Endometrial microvascular endothelial cells (primary cell): ENCODE measurements at regions not wholly inside any gene's neighbourhood (a gene's known extent, or its start where the extent isn't known, plus 50 kb on each side); places are given as distances from the start of the nearest gene placed in this dataset.
"Not testable (repeated sequence)": the region's sequence is repeated elsewhere in the genome, so short reads cannot be mapped to it uniquely, and the experiment has no call there.

Experiments used
- in situ Hi-C: cut with HindIII; loops from 2 replicates; pipeline ENCODE4 v1.10.0; 2017; ENCODE audit warnings: low sequenced_read_pairs, low pct_unique_long_range_greater_than_20kb; ENCODE audit errors: inconsistent ontology term

DNA sequence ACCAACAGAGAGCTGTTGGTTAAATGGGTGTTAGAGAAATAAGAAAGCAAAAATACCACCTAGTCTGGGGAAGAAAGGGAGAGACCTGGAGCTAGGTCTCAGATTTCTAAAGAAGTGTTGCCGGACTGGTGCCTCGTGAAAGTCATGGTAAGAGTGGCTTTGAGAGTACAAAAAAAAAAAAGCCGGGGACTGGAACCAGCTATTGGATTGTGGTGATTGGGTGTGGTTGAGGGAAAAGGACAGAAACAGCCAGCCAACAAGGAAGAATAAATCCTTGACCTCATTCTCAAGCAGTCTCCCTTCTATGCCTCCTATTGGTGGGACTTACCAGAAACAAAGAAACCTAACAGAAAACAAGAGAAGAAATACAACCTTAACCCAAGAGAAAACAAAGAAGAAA is 346.4 kb upstream of the KCNMB2 start:
- in situ Hi-C loops, result no loop called here

DNA sequence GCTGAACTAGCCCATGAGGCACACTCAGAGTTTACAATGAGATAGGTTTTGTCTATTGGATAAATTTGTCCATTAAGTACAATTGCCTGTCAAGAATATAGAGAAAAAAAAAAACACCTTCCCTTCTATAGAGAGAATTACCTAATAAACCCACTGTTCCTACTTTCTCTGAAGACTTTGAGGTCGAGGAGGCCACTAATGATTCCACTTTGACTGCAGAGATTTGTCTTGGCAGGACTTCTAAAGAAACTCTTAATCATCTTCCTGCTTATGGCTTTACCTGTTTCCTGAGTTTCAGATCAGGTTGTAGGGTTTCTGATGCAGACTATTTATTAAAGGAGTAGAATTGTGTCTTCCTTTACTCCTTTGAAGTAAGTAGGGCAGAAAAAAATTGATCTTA is 342.4 kb upstream of the KCNMB2 start:
- in situ Hi-C loops, result no loop called here

- in situ Hi-C loops, result no loop called here
Measured at GRCh38 chr3:178194539-178194938, 341.7 kb upstream of the KCNMB2 start.

GRCh38 chr3:178195824-178196223 is 340.4 kb upstream of the KCNMB2 start:
- in situ Hi-C loops, result no loop called here

DNA sequence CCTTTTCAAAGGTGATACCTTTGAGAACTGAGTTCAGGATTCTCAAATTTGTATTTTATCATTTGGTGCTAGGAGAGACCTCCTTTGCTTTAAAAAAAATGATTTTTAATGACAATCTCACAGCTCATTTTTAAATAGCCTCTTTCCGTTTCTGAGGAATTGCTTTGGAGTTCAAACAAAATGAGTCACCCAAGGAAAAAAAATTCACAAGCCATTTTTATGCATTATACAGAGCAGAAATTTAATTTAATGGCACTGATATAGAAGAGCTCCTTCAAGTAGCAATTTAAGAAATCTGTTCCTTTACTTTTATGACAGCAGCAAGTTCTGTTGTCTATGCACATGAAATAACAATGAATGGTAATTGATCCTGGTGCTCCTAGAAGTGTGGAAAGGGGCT is 337.9 kb upstream of the KCNMB2 start:
- in situ Hi-C loops, result no loop called here

DNA sequence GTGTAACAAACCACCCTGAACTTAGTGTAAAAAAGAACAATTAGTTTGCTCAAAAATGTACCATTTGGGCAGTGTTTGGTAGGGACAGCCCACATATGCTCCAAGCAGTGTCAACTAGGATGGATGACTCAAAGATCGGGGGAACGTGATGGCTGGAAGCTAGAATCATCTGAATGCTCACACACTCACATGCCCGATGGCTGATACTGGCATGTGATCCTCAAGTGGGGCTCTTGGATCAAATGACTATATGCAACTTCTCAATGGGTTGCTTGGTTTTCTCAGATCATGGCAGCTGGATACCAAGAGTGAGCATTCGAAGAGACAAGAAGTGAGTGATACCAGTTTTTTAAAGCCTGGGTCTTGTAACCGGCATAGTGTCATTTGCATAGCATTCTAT is 335.9 kb upstream of the KCNMB2 start:
- in situ Hi-C loops, result no loop called here

DNA sequence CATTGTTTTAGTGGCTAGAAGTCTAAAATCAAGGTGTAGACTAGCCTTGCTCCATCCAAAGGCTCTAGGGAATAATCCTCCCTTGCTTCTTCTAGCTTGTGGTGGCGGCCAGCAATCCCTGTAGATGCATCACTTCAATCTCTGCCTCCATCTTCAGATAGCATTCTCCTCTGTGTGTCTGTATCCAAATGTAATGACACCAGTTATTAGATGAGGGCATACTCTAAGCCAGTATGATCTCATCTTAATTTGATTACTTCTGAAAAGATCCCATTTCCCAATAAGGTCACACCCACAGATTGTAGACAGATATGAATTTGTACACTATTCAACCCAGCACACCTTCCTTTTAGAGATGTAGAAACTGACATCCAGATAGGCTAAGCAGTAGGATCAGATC is 334.5 kb upstream of the KCNMB2 start:
- in situ Hi-C loops, result no loop called here

DNA sequence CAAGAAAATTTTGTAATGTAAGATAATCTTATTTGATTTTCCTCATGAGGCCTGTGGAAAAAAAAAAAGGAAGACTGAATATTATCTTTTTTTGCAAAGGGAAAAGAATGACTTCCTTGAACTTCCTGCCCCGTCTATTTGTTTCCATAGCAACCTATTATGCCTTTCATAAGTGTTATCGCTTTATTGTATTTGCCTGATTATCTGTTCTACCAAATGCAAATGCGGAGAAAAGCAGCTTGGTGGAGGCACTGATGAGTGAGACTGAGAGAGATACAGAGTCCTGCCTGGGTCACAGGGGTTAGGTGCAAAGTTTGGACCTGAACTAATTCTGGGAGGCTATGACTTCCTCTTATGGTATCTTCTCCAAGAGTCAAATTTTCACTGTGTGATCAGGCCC is 334.0 kb upstream of the KCNMB2 start:
- in situ Hi-C loops, result no loop called here

GRCh38 chr3:178203165-178203564 is 333.1 kb upstream of the KCNMB2 start:
- in situ Hi-C loops, result no loop called here

DNA sequence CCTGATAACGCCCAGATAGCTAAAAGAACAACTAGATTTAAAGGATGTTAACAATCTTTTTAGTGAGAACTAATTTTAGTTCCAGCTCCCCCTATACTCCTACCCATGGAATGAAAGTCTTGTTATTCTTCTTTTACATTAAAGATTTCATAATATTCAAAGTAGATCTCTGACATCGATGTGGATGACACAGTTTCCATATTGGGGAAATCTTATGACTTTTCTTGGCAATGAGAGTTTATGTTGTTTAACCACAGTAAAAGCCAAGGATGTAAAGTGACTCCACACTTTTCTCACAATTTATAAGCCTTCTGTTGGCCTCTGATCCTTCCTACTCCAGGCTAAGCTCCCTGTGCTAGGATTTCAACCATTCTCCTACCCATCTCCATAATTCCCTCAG is 332.6 kb upstream of the KCNMB2 start:
- in situ Hi-C loops, result no loop called here

- in situ Hi-C loops, result no loop called here
Measured at GRCh38 chr3:178205740-178206139, 330.5 kb upstream of the KCNMB2 start.

GRCh38 chr3:178206521-178206920 is 329.7 kb upstream of the KCNMB2 start:
- in situ Hi-C loops, result no loop called here

DNA sequence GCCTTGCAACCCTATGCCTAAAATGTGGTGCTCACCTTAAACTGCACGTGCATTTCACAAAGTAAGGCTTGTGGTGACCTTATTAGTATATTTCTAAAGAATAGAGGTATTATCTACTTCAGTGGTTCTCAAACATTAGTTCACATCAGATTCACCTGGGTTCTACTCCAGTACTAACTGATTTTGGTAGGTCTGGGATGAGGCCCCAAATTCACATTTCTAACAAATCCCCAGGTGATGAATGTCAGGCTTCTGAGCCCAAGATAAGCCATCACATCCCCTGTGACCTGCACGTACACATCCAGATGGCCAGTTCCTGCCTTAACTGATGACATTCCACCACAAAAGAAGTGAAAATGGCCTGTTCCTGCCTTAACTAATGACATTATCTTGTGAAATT is 329.1 kb upstream of the KCNMB2 start:
- in situ Hi-C loops, result not testable (repeated sequence)

- in situ Hi-C loops, result not testable (repeated sequence)
Measured at GRCh38 chr3:178207627-178208026, 328.6 kb upstream of the KCNMB2 start.

DNA sequence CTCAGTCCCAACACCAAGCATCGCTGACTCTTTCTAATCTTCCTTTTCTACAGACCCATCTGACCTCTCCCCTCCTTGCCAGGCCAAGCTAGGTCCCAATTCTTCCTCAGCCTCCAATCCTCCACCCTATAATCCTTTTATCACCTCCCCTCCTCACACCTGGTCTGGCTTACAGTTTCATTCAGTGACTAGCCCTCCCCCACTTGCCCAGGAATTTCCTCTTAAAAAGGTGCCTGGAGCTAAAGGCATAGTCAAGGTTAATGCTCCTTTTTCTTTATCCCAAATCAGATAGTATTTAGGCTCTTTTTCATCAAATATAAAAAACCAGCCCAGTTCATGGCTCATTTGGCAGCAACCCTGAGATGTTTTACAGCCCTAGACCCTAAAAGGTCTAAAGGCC is 327.1 kb upstream of the KCNMB2 start:
- in situ Hi-C loops, result not testable (repeated sequence)

DNA sequence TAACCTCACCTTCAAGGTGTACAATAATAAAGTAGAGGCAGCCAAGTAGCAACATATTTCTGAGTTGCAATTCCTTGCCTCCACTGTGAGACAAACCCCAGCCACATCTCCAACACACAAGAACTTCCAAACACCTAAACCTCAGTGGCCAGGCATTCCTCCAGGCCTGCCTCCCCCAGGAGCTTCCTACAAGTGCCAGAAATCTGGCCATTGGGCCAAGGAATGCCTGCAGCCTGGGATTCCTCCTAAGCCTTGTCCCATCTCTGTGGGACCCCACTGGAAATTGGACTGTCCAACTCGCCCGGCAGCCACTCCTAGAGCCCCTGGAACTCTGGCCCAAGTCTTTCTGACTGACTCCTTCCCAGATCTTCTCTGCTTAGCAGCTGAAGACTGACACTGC is 326.6 kb upstream of the KCNMB2 start:
- in situ Hi-C loops, result not testable (repeated sequence)

DNA sequence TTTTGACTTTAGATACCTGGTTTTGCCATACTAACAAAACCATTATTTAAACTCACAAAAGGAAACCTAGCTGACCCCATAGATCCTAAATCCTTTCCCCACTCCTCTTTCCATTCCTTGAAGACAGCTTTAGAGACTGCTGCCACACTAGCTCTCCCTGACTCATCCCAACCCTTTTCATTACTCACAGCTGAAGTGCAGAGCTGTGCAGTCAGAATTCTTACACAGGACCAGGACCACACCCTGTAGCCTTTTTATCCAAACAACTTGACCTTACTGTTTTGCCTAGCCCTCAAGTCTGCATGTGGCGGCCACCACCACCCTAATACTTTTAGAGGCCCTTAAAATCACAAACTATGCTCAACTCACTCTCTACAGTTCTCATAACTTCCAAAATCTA is 325.1 kb upstream of the KCNMB2 start:
- in situ Hi-C loops, result not testable (repeated sequence)

DNA sequence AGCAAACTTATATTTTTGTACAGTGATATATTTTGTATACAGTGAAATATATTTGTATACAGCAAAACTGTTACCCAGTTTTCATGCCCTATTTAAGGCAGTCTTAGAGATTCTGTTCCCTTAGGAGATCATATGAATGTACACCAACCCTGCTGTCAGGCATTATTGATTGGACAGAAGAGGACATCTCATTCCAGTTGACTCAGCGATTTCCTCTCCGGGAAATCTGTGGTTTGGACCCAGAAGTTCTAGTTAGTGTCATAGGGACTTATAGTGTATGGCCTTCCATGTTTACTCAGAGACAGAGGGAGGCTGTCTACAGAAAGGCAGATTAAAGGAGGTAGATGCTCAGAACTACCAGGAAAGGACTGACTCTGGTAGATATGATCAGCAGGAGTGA is 318.8 kb upstream of the KCNMB2 start:
- in situ Hi-C loops, result no loop called here

GRCh38 chr3:178218231-178218630 is 318.0 kb upstream of the KCNMB2 start:
- in situ Hi-C loops, result no loop called here

DNA sequence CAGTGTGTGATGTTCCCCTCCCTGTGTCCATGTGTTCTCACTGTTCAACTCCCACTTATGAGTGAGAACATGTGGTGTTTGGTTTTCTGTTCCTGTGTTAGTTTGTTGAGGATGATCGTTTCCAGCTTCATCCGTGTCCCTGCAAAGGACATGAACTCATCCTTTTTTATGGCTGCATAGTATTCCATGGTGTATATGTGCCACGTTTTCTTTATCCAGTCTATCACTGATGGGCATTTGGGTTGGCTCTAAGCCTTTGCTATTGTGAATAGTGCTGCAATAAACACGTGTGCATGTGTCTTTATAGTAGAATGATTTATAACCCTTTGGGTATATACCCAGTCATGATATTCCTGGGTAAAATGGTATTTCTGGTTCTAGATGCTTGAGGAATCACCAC is 316.6 kb upstream of the KCNMB2 start:
- in situ Hi-C loops, result not testable (repeated sequence)

DNA sequence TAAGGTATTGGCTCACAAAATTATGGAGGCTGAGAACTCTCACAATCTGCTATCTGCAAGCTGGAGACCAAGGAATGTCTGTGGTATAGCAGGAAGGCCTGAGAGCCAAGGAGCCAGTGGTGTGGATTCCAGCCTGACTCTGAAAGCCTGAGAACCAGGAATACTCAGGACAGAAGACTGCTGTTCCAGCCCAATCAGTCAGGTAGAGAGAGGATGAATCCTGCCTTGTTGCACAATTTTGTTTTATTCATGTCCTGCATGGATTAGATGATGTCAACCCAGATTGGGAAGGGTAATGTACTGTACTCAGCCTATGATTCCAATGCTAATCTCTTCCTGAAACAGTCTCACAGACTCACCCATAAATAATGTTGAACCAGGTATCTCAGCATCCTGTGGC is 312.4 kb upstream of the KCNMB2 start:
- in situ Hi-C loops, result no loop called here

- in situ Hi-C loops, result no loop called here
Measured at GRCh38 chr3:178226094-178226493, 310.1 kb upstream of the KCNMB2 start.
